RKO (cell line): ENCODE measurements at regions not wholly inside any gene's neighbourhood (a gene's known extent, or its start where the extent isn't known, plus 50 kb on each side); places are given as distances from the start of the nearest gene placed in this dataset.
"Not testable (repeated sequence)": the region's sequence is repeated elsewhere in the genome, so short reads cannot be mapped to it uniquely, and the experiment has no call there.

Source experiments
- DNase-seq: peaks from one replicate; pipeline ENCODE4 v3.0.0-alpha.2; 2016; ENCODE audit warnings: low spot score

DNA sequence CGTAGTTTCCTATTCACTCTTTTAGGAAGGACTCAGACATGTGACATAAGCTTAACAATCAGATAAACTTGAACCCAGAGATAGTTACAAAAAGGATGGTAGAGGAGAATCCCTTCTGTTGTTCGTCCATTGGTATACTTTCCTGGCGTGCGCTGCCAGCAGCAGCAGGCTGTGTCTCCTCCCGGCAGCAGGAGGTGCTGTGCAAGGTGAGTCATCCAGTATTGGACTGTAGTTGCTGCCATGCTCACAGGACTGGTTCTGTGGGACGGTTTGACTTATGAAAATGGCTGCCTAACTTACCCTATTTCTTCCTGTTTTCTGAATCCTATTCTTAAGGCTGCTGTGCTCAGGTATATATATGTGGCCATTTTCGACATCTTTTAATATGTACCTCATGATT is 253.4 kb upstream of the LRRC3B start:
- DNase-seq = peak; percentile 12

DNA sequence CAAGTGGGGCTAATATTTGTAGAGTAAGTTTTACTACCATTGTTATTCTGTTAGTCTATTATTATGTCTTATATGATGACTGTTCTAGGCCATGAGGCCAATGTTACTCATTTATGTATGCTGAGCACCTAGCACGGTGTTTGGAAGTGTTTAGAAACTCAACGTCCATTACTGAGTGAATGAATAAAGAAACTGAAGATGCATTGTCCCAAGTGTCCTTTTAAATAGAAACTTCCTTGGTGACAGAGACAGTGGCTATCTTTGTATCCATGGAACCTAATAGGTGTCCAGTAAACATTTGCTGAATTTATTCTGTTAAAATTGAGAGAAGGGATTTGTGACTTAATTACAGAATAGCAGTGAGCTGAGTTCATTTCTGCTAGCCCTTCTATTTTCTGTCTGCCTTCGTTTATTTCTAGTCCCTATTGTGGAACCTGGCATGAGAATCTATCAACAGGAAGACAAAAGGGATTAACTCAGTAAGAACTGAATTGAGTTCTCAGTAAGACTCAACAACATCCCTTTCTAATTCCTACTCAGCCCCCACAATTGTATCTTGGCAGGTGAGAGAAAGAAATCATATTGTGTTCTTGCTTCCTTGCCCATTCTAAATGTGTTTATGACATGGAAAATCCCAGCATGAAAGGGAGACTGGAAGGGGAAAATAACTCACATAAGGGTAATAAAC is 246.6 kb upstream of the LRRC3B start:
- DNase-seq = no peak

DNA sequence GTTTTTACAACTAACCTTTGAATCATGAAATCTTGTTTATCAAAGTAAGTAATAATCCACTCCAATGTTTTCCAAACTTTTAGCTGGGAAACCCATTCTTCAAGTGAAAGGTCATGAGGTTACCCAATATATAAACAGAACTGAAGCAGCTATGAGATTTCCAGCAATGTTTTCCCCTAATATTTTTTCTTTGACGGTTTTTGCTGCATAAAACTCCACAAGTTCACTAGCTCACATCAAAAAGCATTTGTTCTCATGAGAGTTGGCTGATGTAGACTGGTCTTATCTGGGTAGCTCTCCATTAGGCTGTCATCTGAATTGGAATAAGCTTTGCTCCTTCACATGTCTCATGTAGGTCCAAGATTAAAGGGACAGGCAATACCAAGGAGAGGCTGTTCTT is 241.2 kb upstream of the LRRC3B start:
- no peak for DNase-seq

- no peak for DNase-seq
Measured at GRCh38 chr3:26406636-26407035, 215.9 kb upstream of the LRRC3B start.

- DNase-seq = no peak
Measured at GRCh38 chr3:26418553-26418952, 204.0 kb upstream of the LRRC3B start.

- DNase-seq = no peak
Measured at GRCh38 chr3:26422415-26422814, 200.2 kb upstream of the LRRC3B start.

DNA sequence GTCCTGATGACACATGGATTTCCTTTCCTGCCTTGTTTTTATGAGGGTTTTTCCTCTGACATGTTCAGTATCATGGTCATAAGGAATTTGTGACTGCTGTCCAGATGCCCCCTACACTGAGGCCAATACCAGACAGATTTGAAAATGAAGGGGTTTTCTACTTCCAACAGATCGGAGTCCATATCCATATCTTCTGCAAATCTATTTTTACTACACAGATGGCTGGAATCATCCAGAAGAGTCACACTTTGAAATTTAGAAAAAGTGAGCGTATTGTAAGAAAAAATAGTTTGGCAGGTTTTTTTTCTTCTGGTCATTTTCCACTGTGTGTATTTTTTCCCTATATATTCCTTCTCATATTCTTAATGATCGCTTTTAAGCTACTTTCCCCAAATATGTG is 197.5 kb upstream of the LRRC3B start:
- no peak for DNase-seq

DNA sequence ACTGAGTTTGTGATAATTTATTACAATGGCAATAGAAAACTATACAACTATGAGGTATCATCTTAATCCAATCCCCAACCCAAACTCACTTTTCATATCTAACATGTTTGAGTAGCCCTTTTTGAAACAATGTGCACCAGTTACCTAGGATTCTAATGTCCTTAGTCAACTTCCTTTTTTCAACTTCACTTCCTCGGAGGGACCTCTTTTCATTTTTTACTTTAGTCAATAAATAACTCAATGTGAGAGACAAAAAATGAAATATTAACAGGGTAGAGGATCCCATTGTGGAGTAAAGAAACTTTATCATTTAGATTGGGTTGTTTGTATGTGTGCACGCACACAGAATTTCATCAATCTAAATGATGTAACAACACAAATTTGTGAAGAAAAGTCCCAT is 193.6 kb upstream of the LRRC3B start:
- no peak for DNase-seq

GRCh38 chr3:26437678-26438077 is 184.9 kb upstream of the LRRC3B start:
- DNase-seq = peak; percentile 67

- no peak for DNase-seq
Measured at GRCh38 chr3:26438325-26438940, 184.1 kb upstream of the LRRC3B start.

GRCh38 chr3:26438981-26439884 is 183.3 kb upstream of the LRRC3B start:
- no peak for DNase-seq

DNA sequence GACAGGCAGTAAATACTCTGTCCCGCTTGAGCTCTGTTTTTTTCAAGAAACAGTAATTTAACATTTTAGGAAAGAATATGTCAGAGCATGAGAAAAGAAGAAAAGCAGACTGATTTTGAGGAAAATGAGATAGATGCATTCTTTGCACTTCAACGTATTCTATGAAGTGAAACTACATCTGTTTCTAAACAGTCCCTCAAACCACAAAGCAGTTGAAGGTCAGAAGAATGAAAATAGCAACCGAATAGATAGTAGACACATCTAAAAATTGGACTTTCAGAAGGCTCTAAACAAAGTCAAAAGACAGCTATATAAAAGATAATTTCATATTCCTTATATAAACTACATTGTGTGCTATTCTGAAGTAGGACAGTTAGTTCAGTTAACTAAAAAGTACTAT is 172.6 kb upstream of the LRRC3B start:
- no peak for DNase-seq

GRCh38 chr3:26452363-26452762 is 170.2 kb upstream of the LRRC3B start:
- no peak for DNase-seq

DNA sequence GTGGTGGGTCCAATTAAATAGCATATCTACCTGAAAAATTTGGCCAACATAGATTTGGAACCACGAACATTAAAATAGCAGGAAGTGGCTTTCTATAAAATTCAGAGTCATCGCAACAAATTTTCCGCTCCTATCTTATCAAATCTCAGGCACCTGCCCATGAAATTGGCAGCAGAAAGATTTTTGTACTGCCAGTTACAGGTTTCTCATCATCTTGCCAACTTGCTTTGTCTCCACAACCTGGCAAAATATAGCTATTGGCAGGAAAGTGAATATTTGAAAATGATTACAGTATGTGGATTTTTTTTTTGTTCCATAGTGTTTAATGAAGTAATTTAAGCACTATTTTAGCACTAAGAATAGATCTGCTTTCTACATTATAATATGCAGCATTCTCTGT is 161.6 kb upstream of the LRRC3B start:
- DNase-seq = no peak

- DNase-seq = no peak
Measured at GRCh38 chr3:26472345-26472744, 150.2 kb upstream of the LRRC3B start.

DNA sequence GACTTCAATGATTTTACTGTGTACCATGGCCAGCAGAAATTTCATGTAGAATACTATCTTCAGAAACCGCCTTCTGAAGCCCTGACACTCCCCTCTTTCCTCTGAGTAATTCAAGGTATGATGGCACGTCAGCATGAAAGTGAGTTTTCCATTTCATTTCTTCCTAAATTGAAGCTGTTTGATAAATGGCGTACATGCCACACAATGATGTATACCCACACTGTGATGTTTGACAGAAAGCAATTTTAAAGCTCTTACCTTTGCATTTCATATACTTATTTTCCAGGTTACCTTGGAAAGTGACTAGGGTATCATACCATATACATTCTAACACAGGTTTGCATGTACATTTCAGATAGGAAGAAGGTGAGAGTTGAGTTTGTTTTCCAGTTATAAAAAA is 147.9 kb upstream of the LRRC3B start:
- no peak for DNase-seq

- DNase-seq = no peak
Measured at GRCh38 chr3:26480377-26480776, 142.2 kb upstream of the LRRC3B start.

GRCh38 chr3:26484140-26484539 is 138.4 kb upstream of the LRRC3B start:
- peak; percentile 75 for DNase-seq

DNA sequence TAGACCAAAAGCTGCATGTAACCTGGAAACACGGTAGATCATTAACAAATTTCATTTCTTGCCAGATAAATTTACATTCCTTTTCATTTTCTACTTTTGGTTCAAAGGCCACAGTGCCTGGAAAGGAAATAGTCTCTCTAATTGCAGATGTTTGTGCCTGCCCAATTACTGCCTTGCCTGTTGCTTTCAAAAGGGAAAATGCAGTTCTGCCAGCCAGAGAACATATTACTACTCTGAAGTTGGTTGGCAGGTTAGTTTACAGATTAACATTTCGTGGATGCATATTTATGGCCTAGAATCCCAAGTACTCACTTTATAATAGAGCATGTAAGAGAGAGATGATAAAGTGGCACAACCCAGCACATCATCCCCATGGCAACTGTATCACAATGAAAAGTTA is 124.3 kb upstream of the LRRC3B start:
- no peak for DNase-seq

- no peak for DNase-seq
Measured at GRCh38 chr3:26505399-26505798, 117.2 kb upstream of the LRRC3B start.

DNA sequence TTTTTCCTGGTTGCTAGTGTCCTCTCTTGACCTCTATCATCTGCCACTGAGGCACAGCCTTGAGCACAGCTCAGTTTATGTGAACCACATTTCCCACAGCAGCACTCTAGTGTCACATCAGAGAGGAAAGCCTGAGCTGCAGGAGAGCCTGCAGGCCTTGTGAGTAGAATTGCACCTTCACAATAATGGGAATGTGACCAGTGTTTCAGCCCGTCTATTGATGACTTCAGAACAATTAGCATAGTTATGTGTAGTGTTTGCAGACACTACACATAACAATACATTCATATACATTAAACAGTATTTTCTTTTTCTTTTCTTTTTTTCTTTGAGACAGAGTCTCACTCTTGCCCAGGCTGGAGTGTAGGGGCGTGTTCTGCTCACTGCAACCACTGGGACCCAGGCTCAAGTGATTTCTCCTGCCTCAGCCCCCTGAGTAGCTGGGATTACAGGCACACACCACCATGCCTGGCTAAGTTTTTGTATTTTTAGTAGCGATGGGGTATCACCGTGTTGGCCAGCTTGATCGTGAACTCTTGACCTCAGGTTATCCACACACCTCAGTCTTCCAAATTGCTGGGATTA is 108.0 kb upstream of the LRRC3B start:
- not testable (repeated sequence) for DNase-seq

GRCh38 chr3:26515351-26515750 is 107.2 kb upstream of the LRRC3B start:
- DNase-seq = no peak

GRCh38 chr3:26521261-26521660 is 101.3 kb upstream of the LRRC3B start:
- DNase-seq = no peak
